GM12878 (cell line): ENCODE measurements at regions not wholly inside any gene's neighbourhood (a gene's known extent, or its start where the extent isn't known, plus 50 kb on each side); places are given as distances from the start of the nearest gene placed in this dataset.

Experiments
- ATAC-seq: fragments of 200-7000 bp; cut with Tn5 transposase; 3 replicates; pipeline ENCODE4 v1.9.1; 2020; ENCODE audit warnings: mild to moderate bottlenecking, moderate library complexity
- BruUV-seq: library from RNA; stranded (reverse); fragments of 400-500 nt; replicated peaks from 2 replicates; lab custom pipeline; 2021; lab: Mats Ljungman, UMichigan
- CTCF ChIA-PET: fragments of 300-600 bp; sonication (Branson Sonifier 250); formaldehyde crosslinking; extraction: SDS; loops from one replicate; lab custom pipeline; 2021; ENCODE audit warnings: inconsistent platforms; lab: Yijun Ruan, JAX
- POLR2A ChIA-PET: fragments of 350-600 bp; formaldehyde crosslinking; extraction: SDS; loops from one replicate; lab custom pipeline; 2021; ENCODE audit warnings: inconsistent platforms; lab: Charles Lee
- RAD21 ChIA-PET: fragments of 300-600 bp; sonication (Branson Sonifier 250); formaldehyde crosslinking; loops from one replicate; lab custom pipeline; 2023; ENCODE audit warnings: antibody characterized with exemption; ENCODE audit not compliant: unreplicated experiment; lab: Charles Lee
- SMC1A ChIA-PET: fragments of 300-600 bp; sonication (Branson Sonifier 250); formaldehyde crosslinking; loops from one replicate; lab custom pipeline; 2023; ENCODE audit not compliant: unreplicated experiment, uncharacterized antibody; lab: Charles Lee
- DNase-seq: peaks from one replicate; pipeline ENCODE4 v3.0.0-alpha.2; 2011; ENCODE audit warnings: low read depth, low spot score
- FAIRE-seq: peaks from 3 replicates; lab custom pipeline; 2011; peaks lifted over from hg19 to GRCh38; lab: Jason Lieb, UNC
- H2AFZ ChIP-seq: 2 replicates; pipeline ENCODE4 v1.6.0; 2011; ENCODE audit warnings: low read depth, low read length, control low read depth; ENCODE audit not compliant: control insufficient read depth
- H3K27ac ChIP-seq: 2 replicates; pipeline ENCODE4 v1.5.1; 2011; ENCODE audit warnings: control low read depth; ENCODE audit not compliant: control insufficient read depth, insufficient read depth
- H3K27me3 ChIP-seq, 2 experiments: replicated peaks in 1 of 2; 2 replicates each; pipeline versions ENCODE4 v1.6.0 to v1.6.1; 2011; ENCODE audit warnings: low read length in 1 of 2; ENCODE audit not compliant: control insufficient read depth in 2 of 2, insufficient read depth in 2 of 2
- H3K36me3 ChIP-seq, 2 experiments: 2 replicates each; pipeline ENCODE4 v1.5.1; 2011; ENCODE audit warnings: low read length in 1 of 2; ENCODE audit not compliant: control insufficient read depth in 2 of 2, insufficient read depth in 2 of 2
- H3K4me1 ChIP-seq: 2 replicates; pipeline ENCODE4 v1.6.1; 2011; ENCODE audit warnings: mild to moderate bottlenecking, low read length, moderate library complexity, mixed read lengths; ENCODE audit not compliant: control insufficient read depth, insufficient read depth
- H3K4me2 ChIP-seq: 2 replicates; pipeline ENCODE4 v1.6.0; 2011; ENCODE audit warnings: control low read depth; ENCODE audit not compliant: control insufficient read depth, insufficient read depth
- H3K4me3 ChIP-seq: fragments of 200-600 bp; sonication (generic); 2 replicates; pipeline ENCODE4 v1.5.1; 2016
- H3K79me2 ChIP-seq: 2 replicates; pipeline ENCODE4 v1.6.0; 2011; ENCODE audit warnings: low read length; ENCODE audit not compliant: control insufficient read depth, insufficient read depth
- H3K9ac ChIP-seq: 2 replicates; pipeline ENCODE4 v1.8.0; 2011; ENCODE audit warnings: low read length, control low read depth, mixed read lengths; ENCODE audit not compliant: control insufficient read depth, insufficient read depth
- H3K9me3 ChIP-seq: replicated peaks from 3 replicates; pipeline ENCODE4 v1.5.1; 2011; ENCODE audit warnings: mild to moderate bottlenecking, low read length; ENCODE audit not compliant: control insufficient read depth, insufficient read depth
- H4K20me1 ChIP-seq: 2 replicates; pipeline ENCODE4 v1.6.0; 2011; ENCODE audit not compliant: control insufficient read depth, insufficient read depth
- CREM ChIP-seq: IDR thresholded peaks from 2 replicates; pipeline ENCODE4 v1.6.1; 2014; ENCODE audit warnings: antibody characterized with exemption, low read depth
- EGR1 ChIP-seq, 2 experiments: IDR thresholded peaks; 1 replicate in 1 of 2; 2 replicates in 1 of 2; pipeline ENCODE4 v1.6.1; 2011 to 2012; ENCODE audit warnings: low read depth in 2 of 2, low read length in 2 of 2, borderline replicate concordance in 1 of 2, mild to moderate bottlenecking in 1 of 2, moderate library complexity in 1 of 2
- HCFC1 ChIP-seq: fragments of 150-350 bp; IDR thresholded peaks from 2 replicates; pipeline ENCODE4 v1.6.1; 2014; ENCODE audit warnings: low read length
- IRF5 ChIP-seq: fragments of 450-650 bp; IDR thresholded peaks from 2 replicates; pipeline ENCODE4 v1.6.1; 2017; ENCODE audit warnings: borderline replicate concordance
- NR2F1 ChIP-seq: fragments of 450-650 bp; conservative IDR thresholded peaks from 2 replicates; pipeline ENCODE4 v1.6.1; 2017; ENCODE audit warnings: mild to moderate bottlenecking
- POLR2AphosphoS2 ChIP-seq: IDR thresholded peaks from 2 replicates; pipeline ENCODE4 v1.6.1; 2011; ENCODE audit warnings: low read depth, mild to moderate bottlenecking, low read length, improper control_type of control experiment, moderate library complexity
- RCOR1 ChIP-seq: conservative IDR thresholded peaks from 2 replicates; pipeline ENCODE4 v1.6.1; 2012; ENCODE audit warnings: low read depth, low read length, improper control_type of control experiment
- SIN3A ChIP-seq: IDR thresholded peaks from 2 replicates; pipeline ENCODE4 v1.6.1; 2012; ENCODE audit warnings: low read depth, low read length, improper control_type of control experiment
- SMAD1 ChIP-seq: fragments of 450-650 bp; IDR thresholded peaks from 2 replicates; pipeline ENCODE4 v1.6.1; 2018; ENCODE audit warnings: mild to moderate bottlenecking, low read depth; ENCODE audit not compliant: partially characterized antibody
- SPI1 ChIP-seq: IDR thresholded peaks from 2 replicates; pipeline ENCODE4 v1.6.1; 2011; ENCODE audit warnings: low read depth, mild to moderate bottlenecking, low read length, moderate library complexity, borderline replicate concordance; ENCODE audit not compliant: insufficient read depth
- SREBF1 ChIP-seq: IDR thresholded peaks from 2 replicates; pipeline ENCODE4 v1.6.1; 2012; ENCODE audit warnings: mild to moderate bottlenecking, low read length
- STAT1 ChIP-seq: fragments of 450-650 bp; conservative IDR thresholded peaks from 2 replicates; pipeline ENCODE4 v1.6.1; 2014; ENCODE audit warnings: antibody characterized with exemption, mild to moderate bottlenecking
- SUPT20H ChIP-seq: IDR thresholded peaks from 2 replicates; pipeline ENCODE4 v1.6.1; 2011; ENCODE audit warnings: low read depth, mild to moderate bottlenecking, low read length, moderate library complexity, borderline replicate concordance; ENCODE audit not compliant: control insufficient read depth
- SUZ12 ChIP-seq: fragments of 200-600 bp; sonication (generic); IDR thresholded peaks from one replicate; pipeline ENCODE4 v1.6.1; 2018; ENCODE audit warnings: antibody characterized with exemption, mild to moderate bottlenecking; ENCODE audit not compliant: unreplicated experiment
- TCF12 ChIP-seq: IDR thresholded peaks from 2 replicates; pipeline ENCODE4 v1.6.1; 2011; ENCODE audit warnings: low read depth, mild to moderate bottlenecking, low read length
- USF1 ChIP-seq: IDR thresholded peaks from 2 replicates; pipeline ENCODE4 v1.6.1; 2011; ENCODE audit warnings: borderline replicate concordance, low read depth, mild to moderate bottlenecking, moderate library complexity, mixed read lengths, low read length; ENCODE audit not compliant: insufficient read depth; ENCODE audit errors: extremely low read length
- YY1 ChIP-seq: IDR thresholded peaks from 2 replicates; pipeline ENCODE4 v1.6.1; 2011; ENCODE audit warnings: low read depth, mild to moderate bottlenecking, low read length
- ZNF384 ChIP-seq: IDR thresholded peaks from 2 replicates; pipeline ENCODE4 v1.6.1; 2012; ENCODE audit warnings: low read depth, mild to moderate bottlenecking, low read length, improper control_type of control experiment, borderline replicate concordance
- WGBS: methylation state at CpG from one replicate; pipeline ENCODE4 v1.1.6; 2016; ENCODE audit warnings: low lambda C conversion rate; ENCODE audit not compliant: insufficient replicate concordance, insufficient coverage; ENCODE audit errors: missing lambda C conversion rate; 5-methylcytosine and 5-hydroxymethylcytosine counted together
- in situ Hi-C: fragments of 300-500 bp; cut with MboI; formaldehyde crosslinking; loops from 9 replicates; pipeline ENCODE4 v1.14.3; 2018; ENCODE audit warnings: mixed read lengths
- intact Hi-C: fragments of 100-400 bp; cut with micrococcal nuclease; formaldehyde crosslinking; loops from one replicate; pipeline ENCODE4 v1.14.2; 2022; ENCODE audit not compliant: unreplicated experiment
- TF ChIP-seq, protein P1 (sequence below), 3 experiments: IDR thresholded peaks in 2 of 3; conservative IDR thresholded peaks in 1 of 3; 2 replicates each; pipeline ENCODE4 v1.5.1; 2011; ENCODE audit warnings: low read depth in 3 of 3, low read length in 3 of 3, mild to moderate bottlenecking in 3 of 3, control low read depth in 2 of 3, moderate library complexity in 2 of 3, inconsistent platforms in 1 of 3, mixed read lengths in 1 of 3; ENCODE audit not compliant: control insufficient read depth in 2 of 3, insufficient read depth in 1 of 3; ENCODE audit errors: extremely low read depth in 1 of 3

DNA sequence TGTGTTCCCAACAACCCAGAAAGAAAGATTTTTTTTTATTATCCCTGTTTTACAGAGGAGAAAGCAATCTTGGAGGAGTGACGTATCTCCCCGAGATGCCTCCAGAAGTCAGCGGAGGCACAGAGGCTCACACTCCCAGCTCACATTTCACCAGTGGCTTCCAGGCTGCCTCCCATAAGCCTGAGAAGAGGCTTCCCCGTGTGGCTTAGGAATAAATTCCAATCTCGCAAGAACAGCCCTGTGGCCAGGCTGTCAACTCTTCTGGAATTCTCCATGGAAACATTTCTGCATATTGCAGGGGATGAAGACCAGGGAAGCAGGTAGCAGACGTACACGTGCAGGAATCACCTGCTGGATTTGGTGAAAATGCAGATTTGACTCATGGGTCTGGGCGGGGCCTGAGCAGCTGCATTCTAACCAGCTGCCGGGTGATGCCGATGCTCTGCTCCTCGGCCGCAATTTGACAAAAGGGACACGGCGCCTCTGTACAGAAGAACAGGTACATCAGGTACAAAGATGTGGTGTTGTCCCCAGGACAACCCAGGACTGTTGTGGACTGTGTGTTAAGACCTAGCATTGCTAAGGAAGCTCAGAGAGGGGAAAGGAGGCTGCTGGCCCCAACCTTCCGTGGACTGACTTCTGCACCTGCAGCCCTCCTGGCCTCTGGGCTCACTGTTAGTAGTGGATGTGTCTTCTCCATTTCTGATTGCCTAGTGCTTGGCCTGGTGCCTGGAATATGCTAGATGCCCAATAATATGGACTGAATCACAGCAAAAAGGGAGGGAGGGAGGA lies 114.2 kb upstream of the ID2 start:
- ChIA-PET RAD21 (no interaction called here), SMC1A (no interaction called here), CTCF (interaction anchor here (1.7 kb wide), 1 partner anchor 14 kb away, joined by 6 read pairs; no protein-coding TSS in a partner anchor), POLR2A (no interaction called here)
- H3K36me3 ChIP-seq = no peaks in the 10 kb centered on the region
- no peaks in the 10 kb centered on the region for H4K20me1 ChIP-seq
- no peaks in the 10 kb centered on the region for H3K27me3 ChIP-seq
- 67% methylated on average over 15 of the region's 15 CpGs for WGBS
- TF ChIP-seq SUZ12 (no peak), SIN3A (no peak), SREBF1 (no peak), RCOR1 (no peak), ZNF384 (no peak), SMAD1 (no peak), IRF5 (no peak), USF1 (no peak), NR2F1 (no peak), EGR1 (IDR thresholded peaks at IDR 0.05; ENCODE audit: borderline replicate concordance in 1 of 2, low read depth in 2 of 2, low read length in 2 of 2) (no peak), POLR2AphosphoS2 (no peak), YY1 (no peak), SPI1 (no peak), CREM (no peak), SUPT20H (no peak), HCFC1 (no peak), TCF12 (no peak), STAT1 (no peak)
- TF ChIP-seq, protein P1, sequence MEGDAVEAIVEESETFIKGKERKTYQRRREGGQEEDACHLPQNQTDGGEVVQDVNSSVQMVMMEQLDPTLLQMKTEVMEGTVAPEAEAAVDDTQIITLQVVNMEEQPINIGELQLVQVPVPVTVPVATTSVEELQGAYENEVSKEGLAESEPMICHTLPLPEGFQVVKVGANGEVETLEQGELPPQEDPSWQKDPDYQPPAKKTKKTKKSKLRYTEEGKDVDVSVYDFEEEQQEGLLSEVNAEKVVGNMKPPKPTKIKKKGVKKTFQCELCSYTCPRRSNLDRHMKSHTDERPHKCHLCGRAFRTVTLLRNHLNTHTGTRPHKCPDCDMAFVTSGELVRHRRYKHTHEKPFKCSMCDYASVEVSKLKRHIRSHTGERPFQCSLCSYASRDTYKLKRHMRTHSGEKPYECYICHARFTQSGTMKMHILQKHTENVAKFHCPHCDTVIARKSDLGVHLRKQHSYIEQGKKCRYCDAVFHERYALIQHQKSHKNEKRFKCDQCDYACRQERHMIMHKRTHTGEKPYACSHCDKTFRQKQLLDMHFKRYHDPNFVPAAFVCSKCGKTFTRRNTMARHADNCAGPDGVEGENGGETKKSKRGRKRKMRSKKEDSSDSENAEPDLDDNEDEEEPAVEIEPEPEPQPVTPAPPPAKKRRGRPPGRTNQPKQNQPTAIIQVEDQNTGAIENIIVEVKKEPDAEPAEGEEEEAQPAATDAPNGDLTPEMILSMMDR (IDR thresholded peaks at IDR 0.05 in 2 of 3, conservative IDR thresholded peaks at IDR 0.05 in 1 of 3; ENCODE audit: control insufficient read depth in 2 of 3, extremely low read depth in 1 of 3, insufficient read depth in 1 of 3, low read depth in 3 of 3, low read length in 3 of 3) = no peak
- H3K4me3 ChIP-seq = no peak overlapping the region
- in situ Hi-C loops (no loop called here), intact Hi-C loops (no loop called here)
- FAIRE-seq (no peak), DNase-seq (no peak), ATAC-seq (no peak)
- H3K4me2 ChIP-seq = no peak overlapping the region
- H3K27ac ChIP-seq = no peak overlapping the region
- 0 out of 2 replicates have a peak, but pooled peaks cover 7% of the 10 kb centered on the region for H3K4me1 ChIP-seq
- H3K9ac ChIP-seq = no peak overlapping the region
- H3K9me3 ChIP-seq = no peaks in the 10 kb centered on the region
- H3K79me2 ChIP-seq = no peaks in the 10 kb centered on the region
- BruUV-seq = no TSS peak
- no peak overlapping the region for H2AFZ ChIP-seq
